ENCODE measurements at regions not wholly inside any gene's neighbourhood (a gene's known extent, or its start where the extent isn't known, plus 50 kb on each side); places are given as distances from the start of the nearest gene placed in this dataset.

GRCh38 chr2:217631115-217631514 lies 371.7 kb downstream of the TNS1 start:
- Mint-ChIP-seq H3K36me3 (no peaks in the 10 kb centered on the region), H3K4me3 (no peak overlapping the region), H3K27me3 (peaks cover 3% of the 10 kb centered on the region), H3K9me3 (no peaks in the 10 kb centered on the region), H3K4me1 (no peaks in the 10 kb centered on the region), H3K27ac (no peak overlapping the region)
- CTCF ChIA-PET: no interaction called here
- no peak for DNase-seq

- Mint-ChIP-seq H3K4me3 (no peak overlapping the region), H3K36me3 (no peaks in the 10 kb centered on the region), H3K27ac (no peak overlapping the region), H3K4me1 (no peaks in the 10 kb centered on the region), H3K27me3 (peaks cover 3% of the 10 kb centered on the region), H3K9me3 (no peaks in the 10 kb centered on the region)
- CTCF ChIA-PET: no interaction called here
- no peak for DNase-seq
These were observed 373.4 kb downstream of the TNS1 start for GRCh38 chr2:217629347-217629746.

GRCh38 chr2:217628061-217628460 lies 374.7 kb downstream of the TNS1 start:
- H3K9me3 Mint-ChIP-seq: no peaks in the 10 kb centered on the region
- H3K4me1 Mint-ChIP-seq: no peaks in the 10 kb centered on the region
- no peak overlapping the region for H3K27ac Mint-ChIP-seq
- H3K27me3 Mint-ChIP-seq: no peaks in the 10 kb centered on the region
- no peak overlapping the region for H3K4me3 Mint-ChIP-seq
- CTCF ChIA-PET: no interaction called here
- H3K36me3 Mint-ChIP-seq: no peaks in the 10 kb centered on the region
- DNase-seq: no peak

- DNase-seq: no peak
- no peaks in the 10 kb centered on the region for H3K9me3 Mint-ChIP-seq
- no peak overlapping the region for H3K27ac Mint-ChIP-seq
- no peak overlapping the region for H3K4me3 Mint-ChIP-seq
- peaks cover 2% of the 10 kb centered on the region for H3K27me3 Mint-ChIP-seq
- H3K4me1 Mint-ChIP-seq: no peaks in the 10 kb centered on the region
- no peaks in the 10 kb centered on the region for H3K36me3 Mint-ChIP-seq
- CTCF ChIA-PET: no interaction called here
These were observed 375.9 kb downstream of the TNS1 start for GRCh38 chr2:217626926-217627325.

- CTCF ChIA-PET: interaction anchor here (1.0 to 1.3 kb wide), 2 partner anchors 14 to 160 kb away, joined by 3 read pairs; no protein-coding TSS in a partner anchor
- no peak for DNase-seq
- no peaks in the 10 kb centered on the region for H3K9me3 Mint-ChIP-seq
- no peak overlapping the region for H3K4me3 Mint-ChIP-seq
- peaks cover 5% of the 10 kb centered on the region for H3K27me3 Mint-ChIP-seq
- no peak overlapping the region for H3K27ac Mint-ChIP-seq
- no peaks in the 10 kb centered on the region for H3K36me3 Mint-ChIP-seq
- H3K4me1 Mint-ChIP-seq: no peaks in the 10 kb centered on the region
These were observed 377.1 kb downstream of the TNS1 start for GRCh38 chr2:217625557-217626169.

- Mint-ChIP-seq H3K4me1 (no peaks in the 10 kb centered on the region), H3K9me3 (no peaks in the 10 kb centered on the region), H3K27me3 (peaks cover 5% of the 10 kb centered on the region), H3K4me3 (no peak overlapping the region), H3K27ac (no peak overlapping the region), H3K36me3 (no peaks in the 10 kb centered on the region)
- CTCF ChIA-PET: no interaction called here
- DNase-seq: no peak
These were observed 379.4 kb downstream of the TNS1 start for GRCh38 chr2:217623281-217623912.

- Mint-ChIP-seq H3K9me3 (no peaks in the 10 kb centered on the region), H3K4me3 (no peak overlapping the region), H3K27ac (no peak overlapping the region), H3K4me1 (no peaks in the 10 kb centered on the region), H3K27me3 (peaks cover 5% of the 10 kb centered on the region), H3K36me3 (no peaks in the 10 kb centered on the region)
- DNase-seq: no peak
- CTCF ChIA-PET: no interaction called here
These were observed 380.4 kb downstream of the TNS1 start for GRCh38 chr2:217622205-217623060.

- CTCF ChIA-PET: no interaction called here
- DNase-seq: no peak
- Mint-ChIP-seq H3K27me3 (peaks cover 5% of the 10 kb centered on the region), H3K4me1 (no peaks in the 10 kb centered on the region), H3K4me3 (no peak overlapping the region), H3K36me3 (no peaks in the 10 kb centered on the region), H3K9me3 (no peaks in the 10 kb centered on the region), H3K27ac (no peak overlapping the region)
These were observed 381.4 kb downstream of the TNS1 start for GRCh38 chr2:217621391-217621801.

GRCh38 chr2:217618744-217619143 lies 384.1 kb downstream of the TNS1 start:
- no peak for DNase-seq
- Mint-ChIP-seq H3K27me3 (peaks cover 5% of the 10 kb centered on the region), H3K36me3 (no peaks in the 10 kb centered on the region), H3K27ac (no peak overlapping the region), H3K4me1 (no peaks in the 10 kb centered on the region), H3K4me3 (no peak overlapping the region), H3K9me3 (no peaks in the 10 kb centered on the region)
- CTCF ChIA-PET: interaction anchor here (0.7 kb wide), 1 partner anchor 91 kb away, joined by 3 read pairs; no protein-coding TSS in a partner anchor

GRCh38 chr2:217617616-217618022 lies 385.2 kb downstream of the TNS1 start:
- Mint-ChIP-seq H3K27ac (no peak overlapping the region), H3K27me3 (peaks cover 5% of the 10 kb centered on the region), H3K4me3 (no peak overlapping the region), H3K9me3 (no peaks in the 10 kb centered on the region), H3K4me1 (no peaks in the 10 kb centered on the region), H3K36me3 (no peaks in the 10 kb centered on the region)
- no peak for DNase-seq
- CTCF ChIA-PET: interaction anchor here (0.6 kb wide), 1 partner anchor 941 kb away, joined by 3 read pairs; no protein-coding TSS in a partner anchor

GRCh38 chr2:217616936-217617335 lies 385.9 kb downstream of the TNS1 start:
- Mint-ChIP-seq H3K4me3 (no peak overlapping the region), H3K27me3 (peaks cover 3% of the 10 kb centered on the region), H3K4me1 (peaks cover 2% of the 10 kb centered on the region), H3K27ac (no peak overlapping the region), H3K9me3 (no peaks in the 10 kb centered on the region), H3K36me3 (no peaks in the 10 kb centered on the region)
- no peak for DNase-seq
- CTCF ChIA-PET: no interaction called here

GRCh38 chr2:217615171-217615570 lies 387.6 kb downstream of the TNS1 start:
- no peak overlapping the region for H3K4me3 Mint-ChIP-seq
- no peak overlapping the region for H3K27ac Mint-ChIP-seq
- no peaks in the 10 kb centered on the region for H3K36me3 Mint-ChIP-seq
- CTCF ChIA-PET: no interaction called here
- H3K27me3 Mint-ChIP-seq: no peaks in the 10 kb centered on the region
- peaks cover 19% of the 10 kb centered on the region for H3K4me1 Mint-ChIP-seq
- no peaks in the 10 kb centered on the region for H3K9me3 Mint-ChIP-seq
- DNase-seq: no peak

GRCh38 chr2:217614498-217614897 lies 388.3 kb downstream of the TNS1 start:
- no peaks in the 10 kb centered on the region for H3K36me3 Mint-ChIP-seq
- no peak overlapping the region for H3K4me3 Mint-ChIP-seq
- H3K9me3 Mint-ChIP-seq: no peaks in the 10 kb centered on the region
- no peak for DNase-seq
- no peak overlapping the region for H3K27ac Mint-ChIP-seq
- H3K27me3 Mint-ChIP-seq: no peaks in the 10 kb centered on the region
- CTCF ChIA-PET: interaction anchor here (1.3 kb wide), 1 partner anchor 36 kb away, joined by 3 read pairs; no protein-coding TSS in a partner anchor
- peaks cover 26% of the 10 kb centered on the region for H3K4me1 Mint-ChIP-seq

- Mint-ChIP-seq H3K36me3 (no peaks in the 10 kb centered on the region), H3K27ac (no peak overlapping the region), H3K4me3 (no peak overlapping the region), H3K9me3 (no peaks in the 10 kb centered on the region), H3K27me3 (no peaks in the 10 kb centered on the region), H3K4me1 (peaks cover 27% of the 10 kb centered on the region)
- DNase-seq: no peak
- CTCF ChIA-PET: interaction anchor here (1.3 kb wide), 1 partner anchor 36 kb away, joined by 3 read pairs; no protein-coding TSS in a partner anchor
These were observed 388.7 kb downstream of the TNS1 start for GRCh38 chr2:217614096-217614495.

Measured in activated naive CD4-positive, alpha-beta T cell treated with anti-CD3 and anti-CD28 coated beads, Interleukin-2, amount 10 ng/mL, durations not matched to agents 7 days and 5 days (primary cell).